Fibroblast of the aortic adventitia (primary cell): ENCODE measurements at regions not wholly inside any gene's neighbourhood (a gene's known extent, or its start where the extent isn't known, plus 50 kb on each side); places are given as distances from the start of the nearest gene placed in this dataset.

Source experiments
- DNase-seq: peaks from one replicate; pipeline ENCODE4 v3.0.0-alpha.2; 2010; ENCODE audit warnings: low read depth
- H3K4me3 ChIP-seq: 2 replicates; pipeline ENCODE4 v1.5.1; 2011; ENCODE audit warnings: low read depth, mild to moderate bottlenecking, control low read depth, low read length, moderate library complexity
- CTCF ChIP-seq: IDR thresholded peaks from 2 replicates; pipeline ENCODE4 v1.5.1; 2011; ENCODE audit warnings: mild to moderate bottlenecking, low read length, control low read depth, inconsistent platforms; ENCODE audit not compliant: insufficient read depth

GRCh38 chr2:47664817-47665216 is 94.0 kb upstream of the KCNK12 start:
- no peak for TF ChIP-seq CTCF
- no peak for DNase-seq
- H3K4me3 ChIP-seq, result no peak overlapping the region

- DNase-seq, result no peak
- TF ChIP-seq CTCF, result no peak
- no peak overlapping the region for H3K4me3 ChIP-seq
Observed at GRCh38 chr2:47662552-47662951, 91.8 kb upstream of the KCNK12 start.

DNA sequence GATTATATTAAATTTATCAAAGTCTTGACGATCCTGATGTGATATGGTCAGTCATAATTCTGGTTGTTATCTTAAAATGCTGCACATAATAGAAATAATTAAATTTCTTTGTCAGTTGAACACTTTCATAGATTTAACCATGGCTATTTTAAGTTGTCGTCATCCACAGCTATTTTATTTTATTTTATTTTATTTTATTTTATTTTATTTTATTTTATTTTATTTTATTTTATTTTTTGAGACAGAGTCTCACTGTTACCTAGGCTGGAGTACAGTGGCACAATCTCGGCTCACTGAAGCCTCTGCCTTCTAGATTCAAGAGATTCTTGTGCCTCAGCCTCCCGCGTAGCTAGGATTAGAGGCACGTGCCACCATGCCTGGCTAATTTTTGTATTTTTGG is 90.5 kb upstream of the KCNK12 start:
- H3K4me3 ChIP-seq, result no peak overlapping the region
- no peak for DNase-seq
- TF ChIP-seq CTCF, result no peak

DNA sequence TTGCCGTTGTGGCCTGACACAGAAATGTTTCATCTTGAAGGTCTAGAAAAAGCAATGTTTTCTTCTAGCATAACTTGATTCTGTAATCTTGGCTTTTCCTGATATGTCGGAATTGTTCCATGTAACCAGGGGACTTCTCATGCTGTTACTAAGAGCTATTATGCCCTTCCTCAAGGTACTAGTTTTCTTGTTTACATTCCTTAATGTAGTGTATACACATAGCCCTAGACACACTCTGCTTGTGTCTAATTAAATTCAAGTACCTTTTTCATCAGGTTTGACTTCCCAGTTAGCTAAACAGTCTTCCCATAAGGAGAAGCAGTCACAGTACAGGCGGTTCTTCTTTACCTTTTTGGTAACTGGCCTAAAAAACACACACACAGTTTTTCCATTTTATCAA is 89.4 kb upstream of the KCNK12 start:
- DNase-seq, result no peak
- no peak for TF ChIP-seq CTCF
- H3K4me3 ChIP-seq, result no peak overlapping the region

DNA sequence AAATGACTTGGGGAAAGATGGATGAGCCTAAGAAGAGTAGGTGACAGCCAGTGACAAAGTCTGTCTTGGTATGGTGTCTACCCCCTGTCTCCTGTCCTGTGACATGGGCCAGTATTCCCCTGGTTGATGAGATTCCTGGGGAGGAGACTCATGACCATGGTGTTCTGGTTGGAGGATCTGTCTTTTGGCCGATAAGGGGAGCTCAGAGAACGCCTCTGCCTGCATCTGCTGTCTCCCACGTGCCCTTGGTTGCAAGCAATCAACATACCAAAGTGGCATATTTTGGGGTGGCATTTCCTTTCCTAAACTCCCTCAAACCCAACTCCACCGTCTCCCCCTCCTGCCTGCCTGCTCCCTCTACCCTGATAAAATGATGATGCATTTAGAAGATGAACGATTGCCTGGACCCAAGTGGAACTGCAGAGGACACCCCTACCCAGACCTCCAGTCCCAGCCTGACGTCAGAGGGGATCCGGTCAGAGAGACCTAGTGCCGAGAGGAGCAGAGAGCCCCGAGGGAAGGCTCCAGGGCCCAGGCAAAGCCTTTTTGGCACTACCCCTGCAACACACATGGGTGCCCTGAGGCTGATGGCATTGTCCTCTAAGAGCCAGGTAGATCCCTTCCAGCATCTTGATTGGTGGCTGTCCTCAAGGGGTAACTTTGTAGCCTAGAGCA is 88.0 kb upstream of the KCNK12 start:
- no peak overlapping the region for H3K4me3 ChIP-seq
- no peak for DNase-seq
- no peak for TF ChIP-seq CTCF

GRCh38 chr2:47657886-47658489 is 87.2 kb upstream of the KCNK12 start:
- TF ChIP-seq CTCF, result no peak
- no peak overlapping the region for H3K4me3 ChIP-seq
- no peak for DNase-seq
